ENCODE measurements at regions not wholly inside any gene's neighbourhood (a gene's known extent, or its start where the extent isn't known, plus 50 kb on each side); places are given as distances from the start of the nearest gene placed in this dataset.

DNA sequence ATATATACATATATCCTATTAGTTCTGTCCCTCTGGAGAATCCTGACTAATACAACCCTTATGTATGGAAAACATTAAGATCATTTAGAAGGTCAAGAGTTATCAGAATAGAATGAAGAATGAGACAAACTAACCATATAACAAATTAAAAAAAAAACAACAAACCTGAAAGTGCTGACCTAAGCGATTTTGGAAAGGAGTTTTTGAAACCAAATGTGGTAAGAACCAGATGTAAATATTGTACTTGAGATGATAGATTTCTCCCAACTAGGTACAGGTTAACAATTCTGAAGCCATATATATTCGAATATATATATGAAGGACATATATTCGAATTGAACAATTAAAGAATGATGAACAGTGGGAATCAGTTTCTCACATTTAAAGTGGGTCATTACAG, 917.8 kb upstream of the SLC39A10 start:
- Mint-ChIP-seq H3K36me3 (ENCODE audit: low read depth) (no peaks in the 10 kb centered on the region), H3K4me1 (no peaks in the 10 kb centered on the region), H3K9me3 (peaks cover 2% of the 10 kb centered on the region), H3K27ac (no peak overlapping the region), H3K4me3 (no peak overlapping the region), H3K27me3 (no peaks in the 10 kb centered on the region)
- ChIA-PET POLR2A (no interaction called here), CTCF (no interaction called here)
- DNase-seq (no peak), ATAC-seq (ENCODE audit: low read depth) (no peak)
- intact Hi-C loops (cut with micrococcal nuclease), result no loop called here
- TF ChIP-seq CTCF (IDR thresholded peaks at IDR 0.05), result no peak

- H3K27me3 Mint-ChIP-seq, result no peaks in the 10 kb centered on the region
- ATAC-seq (ENCODE audit: low read depth) (no peak), DNase-seq (no peak)
- ChIA-PET POLR2A (no interaction called here), CTCF (no interaction called here)
- no peaks in the 10 kb centered on the region for H3K4me1 Mint-ChIP-seq
- intact Hi-C loops (cut with micrococcal nuclease), result no loop called here
- H3K36me3 Mint-ChIP-seq (ENCODE audit: low read depth), result no peaks in the 10 kb centered on the region
- H3K27ac Mint-ChIP-seq, result no peak overlapping the region
- peaks cover 5% of the 10 kb centered on the region for H3K9me3 Mint-ChIP-seq
- no peak overlapping the region for H3K4me3 Mint-ChIP-seq
- TF ChIP-seq CTCF (IDR thresholded peaks at IDR 0.05), result no peak
Observed at GRCh38 chr2:194735837-194736542, 921.0 kb upstream of the SLC39A10 start.

DNA sequence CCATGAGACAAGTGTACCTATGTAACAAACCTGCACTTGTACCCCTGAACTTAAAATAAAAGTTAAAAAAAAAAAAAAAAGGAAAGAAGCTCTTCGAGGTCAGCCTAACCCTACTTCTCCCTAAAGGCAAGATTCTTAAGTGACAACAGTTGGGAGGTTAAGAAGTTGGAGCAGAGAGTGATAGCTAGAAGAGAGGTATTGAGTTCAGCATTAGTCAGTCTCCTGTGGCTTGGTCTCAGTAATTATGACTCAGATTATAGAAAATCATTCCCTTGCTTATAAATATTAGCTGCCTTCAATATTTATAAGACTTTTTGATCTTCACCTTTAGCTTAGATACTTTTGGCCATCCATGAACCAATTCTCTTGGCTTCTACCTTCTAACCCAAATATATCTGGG, 926.8 kb upstream of the SLC39A10 start:
- no peak overlapping the region for H3K27ac Mint-ChIP-seq
- CTCF ChIA-PET, result no interaction called here
- no peaks in the 10 kb centered on the region for H3K36me3 Mint-ChIP-seq (ENCODE audit: low read depth)
- POLR2A ChIA-PET, result no interaction called here
- no peak for ATAC-seq (ENCODE audit: low read depth)
- no peak for DNase-seq
- H3K4me1 Mint-ChIP-seq, result no peaks in the 10 kb centered on the region
- intact Hi-C loops (cut with micrococcal nuclease), result no loop called here
- no peaks in the 10 kb centered on the region for H3K27me3 Mint-ChIP-seq
- H3K9me3 Mint-ChIP-seq, result peaks cover 3% of the 10 kb centered on the region
- no peak overlapping the region for H3K4me3 Mint-ChIP-seq
- TF ChIP-seq CTCF (IDR thresholded peaks at IDR 0.05), result no peak

GRCh38 chr2:194725169-194725568, 931.9 kb upstream of the SLC39A10 start:
- intact Hi-C loops (cut with micrococcal nuclease), result no loop called here
- no peak overlapping the region for H3K4me3 Mint-ChIP-seq
- POLR2A ChIA-PET, result no interaction called here
- TF ChIP-seq CTCF (IDR thresholded peaks at IDR 0.05), result no peak
- H3K27ac Mint-ChIP-seq, result no peak overlapping the region
- no peaks in the 10 kb centered on the region for H3K36me3 Mint-ChIP-seq (ENCODE audit: low read depth)
- ATAC-seq (ENCODE audit: low read depth), result no peak
- H3K9me3 Mint-ChIP-seq, result no peaks in the 10 kb centered on the region
- DNase-seq, result no peak
- CTCF ChIA-PET, result no interaction called here
- H3K27me3 Mint-ChIP-seq, result no peaks in the 10 kb centered on the region
- H3K4me1 Mint-ChIP-seq, result no peaks in the 10 kb centered on the region

GRCh38 chr2:194723446-194723845, 933.6 kb upstream of the SLC39A10 start:
- intact Hi-C loops (cut with micrococcal nuclease), result no loop called here
- Mint-ChIP-seq H3K4me1 (no peaks in the 10 kb centered on the region), H3K4me3 (no peak overlapping the region), H3K27me3 (no peaks in the 10 kb centered on the region), H3K36me3 (ENCODE audit: low read depth) (no peaks in the 10 kb centered on the region), H3K9me3 (no peaks in the 10 kb centered on the region), H3K27ac (no peak overlapping the region)
- no peak for TF ChIP-seq CTCF (IDR thresholded peaks at IDR 0.05)
- ATAC-seq (ENCODE audit: low read depth) (no peak), DNase-seq (no peak)
- ChIA-PET POLR2A (no interaction called here), CTCF (no interaction called here)
